ENCODE measurements at regions not wholly inside any gene's neighbourhood (a gene's known extent, or its start where the extent isn't known, plus 50 kb on each side); places are given as distances from the start of the nearest gene placed in this dataset.

DNA sequence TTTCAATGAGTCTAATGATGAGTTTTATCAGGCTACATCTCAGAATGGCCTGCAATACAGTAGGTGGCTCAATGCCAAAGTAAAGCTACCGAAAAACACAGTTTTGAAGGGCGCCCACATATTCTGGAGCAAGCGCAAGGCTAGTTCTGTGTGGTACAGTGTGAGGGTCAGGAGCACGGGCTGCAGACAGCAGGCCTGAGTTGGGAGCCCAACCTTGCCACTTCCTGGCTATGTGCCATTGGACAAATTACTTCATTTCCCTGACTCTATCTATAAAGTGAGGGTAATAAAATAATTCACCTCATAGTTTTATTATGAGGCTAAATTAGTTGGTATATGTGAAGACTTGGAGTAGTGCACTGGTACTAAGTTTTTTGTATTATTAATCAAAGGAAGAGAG lies 150.7 kb downstream of the OPN5 start:
- DNase-seq (ENCODE audit: low spot score), result no peak

DNA sequence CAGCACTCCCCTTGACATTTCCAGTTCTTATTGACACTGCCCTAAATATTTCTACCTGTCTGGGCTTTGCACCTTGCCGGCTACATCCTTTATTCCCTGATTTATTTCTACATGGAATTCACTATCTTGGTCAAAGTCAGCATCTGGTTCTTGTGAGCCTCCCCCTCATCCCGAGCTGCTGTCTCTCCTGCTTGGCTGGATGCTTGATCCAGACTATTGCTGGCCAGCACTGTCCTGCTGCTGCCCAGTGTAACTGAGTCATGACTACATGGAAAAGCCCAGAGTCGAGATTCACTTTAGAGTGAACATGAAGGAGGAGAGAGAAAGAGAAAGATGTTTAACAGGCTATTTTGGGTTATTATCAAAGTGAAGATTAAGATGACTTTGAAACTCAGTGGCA lies 142.2 kb downstream of the OPN5 start:
- DNase-seq (ENCODE audit: low spot score), result no peak

DNA sequence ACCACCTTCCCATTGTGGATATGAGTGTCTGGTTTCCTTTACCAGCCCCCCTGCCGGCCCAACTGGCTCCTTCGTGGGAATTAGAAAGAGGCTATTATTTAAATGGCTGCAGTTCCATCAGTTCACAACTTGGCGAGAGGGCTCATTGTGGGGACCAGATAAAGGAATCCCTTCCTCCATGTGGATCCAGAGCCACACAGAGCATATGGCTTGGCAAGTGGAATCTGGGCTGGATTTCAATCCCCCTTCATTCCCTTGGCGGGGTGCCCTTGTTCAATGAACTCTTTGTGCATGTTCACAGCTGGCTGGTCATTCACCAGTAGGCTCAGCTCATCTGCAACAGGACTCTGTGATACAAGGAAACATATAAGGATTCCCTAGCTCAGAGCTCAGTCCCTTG lies 140.6 kb downstream of the OPN5 start:
- DNase-seq (ENCODE audit: low spot score), result peak; percentile 85

DNA sequence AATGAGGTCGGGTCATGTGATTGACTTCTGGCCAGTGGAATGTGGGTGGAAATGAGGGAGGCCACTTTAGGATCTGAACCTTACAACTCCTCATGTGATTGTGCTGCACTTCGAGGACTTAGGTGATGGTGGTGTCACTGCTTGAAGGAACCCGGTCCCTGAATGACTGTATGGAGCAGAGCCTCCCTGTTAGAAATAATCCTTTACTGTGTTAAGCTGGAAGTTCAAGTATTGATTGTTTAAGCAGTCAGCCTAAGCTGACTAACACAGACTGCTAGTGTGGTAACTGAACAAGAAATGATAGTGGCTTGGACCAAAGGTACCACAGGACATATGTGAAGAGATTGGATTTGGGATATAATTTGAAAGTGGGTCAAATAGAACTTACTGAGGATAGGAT lies 138.0 kb downstream of the OPN5 start:
- DNase-seq (ENCODE audit: low spot score), result no peak

DNA sequence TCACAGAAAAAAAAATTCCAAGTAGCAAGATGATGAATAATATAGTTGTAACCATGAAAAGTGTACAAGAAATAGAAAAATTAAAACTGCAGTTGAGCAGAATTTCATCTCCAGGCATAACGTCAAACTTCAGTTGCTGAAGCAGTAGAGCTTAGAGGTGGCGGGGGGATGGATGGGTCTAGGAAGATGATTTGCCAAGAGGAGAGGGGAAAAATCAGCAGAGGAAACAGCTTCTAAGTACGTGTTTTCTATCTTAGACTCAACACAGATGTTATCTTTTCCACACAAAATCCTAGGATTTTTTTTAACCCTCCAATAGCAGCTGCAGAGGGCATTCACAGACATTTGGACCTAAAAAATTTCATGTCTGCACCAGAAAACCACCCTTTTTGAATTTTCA lies 136.0 kb downstream of the OPN5 start:
- DNase-seq (ENCODE audit: low spot score), result no peak

DNA sequence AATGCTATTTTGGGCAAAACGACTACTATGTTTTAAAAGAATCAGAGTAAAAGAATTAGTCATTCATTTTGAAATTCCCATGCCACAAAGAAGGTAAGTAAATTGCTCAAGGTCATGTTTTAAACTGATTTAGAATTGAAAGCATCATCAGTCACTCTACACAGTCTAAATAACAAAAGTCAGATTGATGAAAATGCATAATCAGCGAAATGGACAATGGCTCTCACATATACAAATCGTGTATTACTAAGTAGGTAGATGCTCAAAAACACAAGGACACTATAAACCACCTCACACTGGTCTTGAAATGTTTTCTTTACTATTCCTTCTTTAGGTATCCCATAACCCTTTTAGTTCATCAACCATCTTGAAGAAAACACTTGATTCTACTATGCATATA lies 135.4 kb downstream of the OPN5 start:
- no peak for DNase-seq (ENCODE audit: low spot score)

DNA sequence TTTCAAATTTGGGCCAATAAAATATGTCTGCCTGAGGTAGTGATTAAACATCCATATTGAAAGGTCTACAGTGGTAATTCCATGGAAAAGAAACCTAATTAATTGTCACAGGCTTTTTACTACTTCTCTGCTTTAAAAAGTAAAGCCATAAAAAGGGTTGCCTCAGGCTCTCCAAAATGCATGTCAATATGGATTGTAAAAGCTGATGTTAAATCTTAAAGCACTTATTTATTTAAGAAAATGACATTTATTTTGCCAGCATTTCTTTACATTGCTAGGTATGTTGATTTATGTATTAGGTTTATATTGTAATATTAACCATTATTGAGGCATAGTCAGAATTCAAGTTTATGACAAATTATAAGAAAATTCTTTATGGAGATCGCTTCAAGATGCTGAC lies 133.2 kb downstream of the OPN5 start:
- no peak for DNase-seq (ENCODE audit: low spot score)

DNA sequence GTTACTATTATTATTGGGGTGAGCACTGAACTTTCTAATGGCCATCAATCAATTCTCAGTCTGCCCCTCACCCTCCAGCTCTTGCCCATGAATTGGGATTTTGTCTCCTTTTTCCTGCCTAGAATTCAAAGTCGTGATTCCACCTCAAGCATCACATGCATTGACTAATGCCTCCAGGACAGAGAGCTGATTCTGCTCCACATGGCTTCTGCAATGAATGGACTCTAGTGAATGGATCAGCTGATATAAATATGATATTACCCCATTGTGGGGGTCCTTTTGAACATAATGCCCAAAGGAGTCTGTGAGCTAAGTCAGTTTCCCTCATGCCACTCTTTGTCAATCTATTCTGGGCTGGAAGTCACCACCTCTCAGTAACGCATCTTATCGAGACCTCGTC lies 126.4 kb downstream of the OPN5 start:
- DNase-seq (ENCODE audit: low spot score), result no peak

DNA sequence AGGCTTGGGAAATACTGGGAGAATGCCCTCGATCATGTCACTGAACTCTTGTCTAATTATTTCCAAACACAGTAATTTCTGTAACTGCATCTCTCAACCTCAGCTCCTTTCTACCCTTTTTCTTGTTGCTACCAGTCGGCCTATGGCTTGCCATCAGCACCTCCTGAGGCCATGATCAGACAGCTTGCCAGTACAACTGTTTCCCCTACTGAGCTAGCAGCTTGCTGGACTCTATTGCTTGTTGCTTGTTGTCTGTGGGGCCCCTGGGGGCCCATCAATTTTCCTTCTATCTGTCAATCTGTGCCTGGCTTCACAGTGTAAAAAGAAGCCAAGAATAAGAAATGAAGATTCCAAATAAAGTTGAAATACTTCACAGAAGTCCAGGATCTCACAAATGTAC lies 123.9 kb downstream of the OPN5 start:
- DNase-seq (ENCODE audit: low spot score), result no peak

DNA sequence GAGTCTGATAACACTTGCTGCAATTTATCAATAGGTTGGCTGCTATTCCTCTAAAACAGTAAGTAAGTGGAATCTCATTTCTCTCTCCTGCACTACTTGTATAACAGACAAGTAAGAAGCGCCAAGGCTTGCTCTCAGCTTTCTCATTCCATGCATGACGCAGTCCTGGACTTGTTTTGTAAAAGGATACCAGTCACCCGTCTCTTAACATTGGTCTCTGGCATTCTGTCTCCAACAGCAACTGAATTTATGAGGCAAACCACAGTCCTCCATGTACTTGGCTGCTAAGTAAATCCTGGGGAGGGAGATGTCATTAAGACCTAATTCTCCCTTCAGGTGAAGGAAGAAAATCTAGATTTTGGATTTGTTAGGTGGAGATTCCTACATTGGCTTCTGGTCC lies 115.4 kb downstream of the OPN5 start:
- no peak for DNase-seq (ENCODE audit: low spot score)

DNA sequence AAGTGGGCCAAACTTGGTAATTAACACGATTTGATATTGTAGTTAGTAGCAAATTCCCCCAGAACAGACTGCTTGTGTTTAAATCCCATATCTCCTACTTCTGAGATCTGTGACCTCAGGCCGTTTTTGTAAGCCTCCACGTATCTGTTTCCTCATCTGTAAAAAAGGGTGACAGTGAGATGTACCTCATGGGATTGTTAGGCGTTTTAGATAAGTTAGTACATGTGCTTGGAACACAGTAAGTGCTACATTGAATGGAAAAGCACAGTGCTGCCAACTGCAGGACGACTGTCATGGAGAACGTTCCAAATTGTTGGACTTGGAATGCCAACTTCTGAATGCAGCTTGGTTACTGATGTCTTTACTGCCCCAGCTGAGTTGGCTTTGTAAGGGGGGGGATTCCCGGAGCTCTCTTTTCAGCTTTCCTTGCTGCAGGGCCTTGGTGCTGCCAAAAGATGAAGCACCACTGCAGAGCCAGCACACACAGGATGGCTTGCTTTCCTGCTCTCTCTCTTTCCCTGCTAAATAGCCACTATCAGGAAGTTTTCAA lies 108.6 kb downstream of the OPN5 start:
- no peak for DNase-seq (ENCODE audit: low spot score)

DNA sequence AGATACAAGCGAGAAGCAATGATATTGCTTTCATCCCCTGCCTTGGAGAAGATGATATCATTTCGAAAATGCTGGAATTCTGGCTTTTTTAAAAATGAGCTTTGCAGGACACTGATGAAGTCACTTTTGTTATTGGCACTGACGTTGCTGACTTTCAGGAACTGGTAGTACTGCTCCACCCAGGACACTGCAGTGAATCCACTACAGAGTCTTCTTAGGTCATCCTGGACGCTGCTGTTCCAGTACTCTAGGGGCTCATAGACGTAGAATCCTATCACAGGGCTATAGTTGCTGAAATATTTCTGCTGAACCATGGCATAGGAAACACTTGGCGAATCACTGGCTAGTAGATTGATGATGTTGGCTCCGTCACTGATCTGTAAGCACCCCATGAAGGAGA lies 97.2 kb downstream of the OPN5 start:
- DNase-seq (ENCODE audit: low spot score), result no peak

All from putamen (tissue), 1 donor.